ENCODE measurements at regions not wholly inside any gene's neighbourhood (a gene's known extent, or its start where the extent isn't known, plus 50 kb on each side); places are given as distances from the start of the nearest gene placed in this dataset.

DNA sequence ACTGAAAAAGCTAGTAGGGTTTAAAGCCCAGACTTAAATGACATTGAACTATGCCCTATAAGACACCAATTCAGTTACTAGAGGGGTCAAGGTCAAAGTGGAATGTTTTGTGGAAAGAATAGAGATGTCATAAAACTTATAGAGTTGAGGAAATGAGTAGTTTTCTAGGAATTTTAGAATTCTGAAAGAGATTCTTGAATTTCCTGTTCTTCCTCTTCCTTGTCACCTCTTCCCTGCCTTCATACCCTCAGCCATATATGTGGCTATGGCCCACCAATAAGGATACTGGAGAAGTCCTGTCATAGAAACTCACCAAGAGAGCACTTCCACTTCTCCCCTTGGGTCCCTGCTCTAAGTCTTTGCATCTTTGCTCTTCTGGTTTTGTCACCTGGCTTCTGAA lies 104.9 kb upstream of the TGFBR2 start:
- Histone ChIP-seq H3K27ac (no peak overlapping the region), H3K36me3 (no peaks in the 10 kb centered on the region), H3K9me3 (no peaks in the 10 kb centered on the region), H3K4me1 (peaks cover 0 to 21% (median 7%) of the 10 kb centered on the region in 4 donors), H3K4me3 (no peak overlapping the region), H3K27me3 (no peaks in the 10 kb centered on the region)
- DNase-seq: no peak
- intact Hi-C loops (cut with DNase I; ENCODE audit: low total_unique reads): no loop called here
- no peak for TF ChIP-seq EP300 (IDR thresholded peaks at IDR 0.05)
- TF ChIP-seq POLR2AphosphoS5 (IDR thresholded peaks at IDR 0.05): no peak
- TF ChIP-seq, protein P1, sequence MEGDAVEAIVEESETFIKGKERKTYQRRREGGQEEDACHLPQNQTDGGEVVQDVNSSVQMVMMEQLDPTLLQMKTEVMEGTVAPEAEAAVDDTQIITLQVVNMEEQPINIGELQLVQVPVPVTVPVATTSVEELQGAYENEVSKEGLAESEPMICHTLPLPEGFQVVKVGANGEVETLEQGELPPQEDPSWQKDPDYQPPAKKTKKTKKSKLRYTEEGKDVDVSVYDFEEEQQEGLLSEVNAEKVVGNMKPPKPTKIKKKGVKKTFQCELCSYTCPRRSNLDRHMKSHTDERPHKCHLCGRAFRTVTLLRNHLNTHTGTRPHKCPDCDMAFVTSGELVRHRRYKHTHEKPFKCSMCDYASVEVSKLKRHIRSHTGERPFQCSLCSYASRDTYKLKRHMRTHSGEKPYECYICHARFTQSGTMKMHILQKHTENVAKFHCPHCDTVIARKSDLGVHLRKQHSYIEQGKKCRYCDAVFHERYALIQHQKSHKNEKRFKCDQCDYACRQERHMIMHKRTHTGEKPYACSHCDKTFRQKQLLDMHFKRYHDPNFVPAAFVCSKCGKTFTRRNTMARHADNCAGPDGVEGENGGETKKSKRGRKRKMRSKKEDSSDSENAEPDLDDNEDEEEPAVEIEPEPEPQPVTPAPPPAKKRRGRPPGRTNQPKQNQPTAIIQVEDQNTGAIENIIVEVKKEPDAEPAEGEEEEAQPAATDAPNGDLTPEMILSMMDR (IDR thresholded peaks at IDR 0.05): no peak
- TF ChIP-seq POLR2A (IDR thresholded peaks at IDR 0.05): no peak

GRCh38 chr3:30502051-30502741 lies 104.2 kb upstream of the TGFBR2 start:
- intact Hi-C loops (cut with DNase I; ENCODE audit: low total_unique reads): no loop called here
- H3K4me3 ChIP-seq: no peak overlapping the region

GRCh38 chr3:30502742-30503073 lies 103.7 kb upstream of the TGFBR2 start:
- intact Hi-C loops (cut with DNase I; ENCODE audit: low total_unique reads): no loop called here
- no peak for DNase-seq
- Histone ChIP-seq H3K27me3 (no peaks in the 10 kb centered on the region), H3K36me3 (no peaks in the 10 kb centered on the region), H3K4me3 (no peak overlapping the region), H3K9me3 (no peaks in the 10 kb centered on the region), H3K27ac (no peak overlapping the region), H3K4me1 (peaks cover 0 to 9% (median 3%) of the 10 kb centered on the region in 4 donors)
- 82 to 95% (median 87%) methylated on average over 1 of the region's 1 CpG for WGBS, 5 donors
- TF ChIP-seq, protein P1 (IDR thresholded peaks at IDR 0.05): no peak
- TF ChIP-seq EP300 (IDR thresholded peaks at IDR 0.05): no peak
- no peak for TF ChIP-seq POLR2A (IDR thresholded peaks at IDR 0.05)
- TF ChIP-seq POLR2AphosphoS5 (IDR thresholded peaks at IDR 0.05): peak in 1 of 3 donors; percentile 13

More at GRCh38 chr3:30502051-30502741, 104.2 kb upstream of the TGFBR2 start:
- Histone ChIP-seq H3K9me3 (no peaks in the 10 kb centered on the region), H3K36me3 (no peaks in the 10 kb centered on the region), H3K4me1 (peaks cover 0 to 14% (median 5%) of the 10 kb centered on the region in 4 donors), H3K27me3 (no peaks in the 10 kb centered on the region), H3K27ac (no peak overlapping the region)
- TF ChIP-seq EP300 (IDR thresholded peaks at IDR 0.05): no peak
- no peak for TF ChIP-seq POLR2AphosphoS5 (IDR thresholded peaks at IDR 0.05)
- TF ChIP-seq POLR2A (IDR thresholded peaks at IDR 0.05): no peak
- TF ChIP-seq, protein P1 (IDR thresholded peaks at IDR 0.05): no peak
- no peak for DNase-seq
- WGBS, 5 donors: 75 to 92% (median 87%) methylated on average over 2 of the region's 2 CpGs

DNA sequence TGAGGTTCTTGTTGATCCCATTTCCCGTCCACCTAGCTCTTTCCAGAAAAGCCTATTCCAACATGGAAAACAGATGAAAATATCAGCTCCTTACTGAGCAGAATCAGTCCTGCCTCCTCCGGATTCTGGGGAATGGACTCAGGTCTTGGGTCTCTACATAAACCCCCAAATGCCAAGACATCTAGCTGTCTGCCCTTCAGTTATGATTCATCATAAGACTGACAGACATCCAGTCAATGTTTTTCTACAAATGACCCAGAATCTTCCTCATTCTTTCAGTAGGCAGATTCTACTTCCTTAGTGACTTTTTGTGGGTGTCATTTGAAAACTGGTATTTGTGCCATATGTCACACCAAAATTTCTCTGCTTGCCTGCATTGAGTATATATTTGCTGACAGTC lies 103.0 kb upstream of the TGFBR2 start:
- whole genome bisulfite sequencing, 5 donors: 57 to 97% (median 92%) methylated on average over 2 of the region's 2 CpGs
- TF ChIP-seq, protein P1 (IDR thresholded peaks at IDR 0.05): no peak
- TF ChIP-seq POLR2A (IDR thresholded peaks at IDR 0.05): no peak
- TF ChIP-seq EP300 (IDR thresholded peaks at IDR 0.05): no peak
- no peak for TF ChIP-seq POLR2AphosphoS5 (IDR thresholded peaks at IDR 0.05)
- H3K27ac ChIP-seq: no peak overlapping the region
- H3K36me3 ChIP-seq: no peaks in the 10 kb centered on the region
- intact Hi-C loops (cut with DNase I; ENCODE audit: low total_unique reads): no loop called here
- H3K4me1 ChIP-seq: peaks cover 0 to 7% (median 0%) of the 10 kb centered on the region in 4 donors
- H3K27me3 ChIP-seq: no peaks in the 10 kb centered on the region
- H3K9me3 ChIP-seq: no peaks in the 10 kb centered on the region
- no peak for DNase-seq
- no peak overlapping the region for H3K4me3 ChIP-seq
